Middle frontal gyrus (tissue), 1 donor: ENCODE measurements at regions not wholly inside any gene's neighbourhood (a gene's known extent, or its start where the extent isn't known, plus 50 kb on each side); places are given as distances from the start of the nearest gene placed in this dataset.

Source experiments
- DNase-seq: peaks from one replicate; pipeline ENCODE4 v3.0.0-alpha.2; 2015; ENCODE audit warnings: low spot score; ENCODE audit errors: extremely low spot score

DNA sequence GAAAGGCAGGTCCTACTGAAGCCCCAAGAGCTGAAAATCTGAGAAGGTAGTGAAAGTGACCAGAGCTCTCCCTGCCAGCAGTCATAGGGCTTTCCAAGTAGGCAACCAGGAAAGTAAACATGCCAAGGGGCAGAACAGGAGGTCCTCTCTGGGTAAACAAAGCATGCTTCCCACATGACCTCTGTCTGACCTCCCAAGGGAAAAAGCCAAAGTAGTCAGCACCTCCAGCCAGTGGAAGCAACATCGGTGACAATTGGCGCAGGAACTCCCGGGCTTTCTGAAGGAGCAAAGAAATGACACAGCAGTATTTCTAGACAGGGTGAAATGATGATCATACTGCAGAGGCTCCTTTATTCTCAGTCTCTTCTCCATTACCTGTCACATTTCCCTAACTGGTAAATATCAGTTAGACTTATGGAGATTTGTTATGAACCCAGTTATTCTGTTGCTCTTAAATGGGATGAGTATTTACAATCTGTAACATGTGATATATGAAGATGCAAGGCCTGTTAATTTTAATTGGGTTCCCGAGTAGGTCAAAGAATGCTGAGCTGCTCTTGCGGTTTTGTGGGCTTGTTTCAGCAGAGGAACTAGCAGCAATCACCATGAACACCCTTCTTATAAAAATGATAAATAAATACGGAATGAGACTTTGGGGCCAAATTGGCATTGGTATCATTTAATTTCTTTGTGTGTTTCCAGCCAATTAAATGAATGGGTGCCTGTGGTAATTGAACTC lies 321.0 kb downstream of the RND3 start:
- no peak for DNase-seq

DNA sequence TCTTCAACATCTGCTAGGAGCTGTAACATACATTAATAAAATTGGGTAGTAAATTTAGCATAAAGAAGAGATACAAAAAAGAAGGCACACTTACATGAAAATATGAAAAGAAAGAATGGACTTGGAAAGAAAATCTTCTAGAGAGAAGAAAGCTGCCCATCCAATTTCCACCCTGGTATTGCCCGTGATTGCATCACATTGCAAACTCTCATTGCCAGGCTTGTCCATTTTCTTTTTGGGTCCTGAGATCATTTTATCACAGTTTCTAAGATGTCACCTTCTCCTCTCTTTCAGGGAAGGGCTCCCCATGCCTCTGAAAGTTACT lies 321.5 kb downstream of the RND3 start:
- DNase-seq: no peak

DNA sequence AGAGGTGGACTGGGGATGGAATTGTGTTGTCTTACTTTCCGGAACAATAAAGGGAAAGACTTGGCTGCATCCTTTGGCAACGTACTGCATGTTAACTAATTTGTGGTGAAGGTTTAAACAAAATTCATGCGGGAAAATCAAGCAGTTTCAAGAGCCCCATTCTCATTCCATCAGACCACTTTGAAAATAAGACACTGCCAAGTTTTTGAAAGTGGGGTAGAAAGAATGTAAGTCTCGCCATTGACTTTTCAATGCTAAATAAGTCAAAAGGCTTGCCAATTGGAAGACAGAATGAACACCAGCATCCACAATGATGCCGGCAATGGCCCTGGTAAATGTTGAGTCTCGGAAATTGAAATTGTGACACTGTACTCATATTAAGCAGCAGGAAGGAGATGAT lies 322.0 kb downstream of the RND3 start:
- DNase-seq: no peak

DNA sequence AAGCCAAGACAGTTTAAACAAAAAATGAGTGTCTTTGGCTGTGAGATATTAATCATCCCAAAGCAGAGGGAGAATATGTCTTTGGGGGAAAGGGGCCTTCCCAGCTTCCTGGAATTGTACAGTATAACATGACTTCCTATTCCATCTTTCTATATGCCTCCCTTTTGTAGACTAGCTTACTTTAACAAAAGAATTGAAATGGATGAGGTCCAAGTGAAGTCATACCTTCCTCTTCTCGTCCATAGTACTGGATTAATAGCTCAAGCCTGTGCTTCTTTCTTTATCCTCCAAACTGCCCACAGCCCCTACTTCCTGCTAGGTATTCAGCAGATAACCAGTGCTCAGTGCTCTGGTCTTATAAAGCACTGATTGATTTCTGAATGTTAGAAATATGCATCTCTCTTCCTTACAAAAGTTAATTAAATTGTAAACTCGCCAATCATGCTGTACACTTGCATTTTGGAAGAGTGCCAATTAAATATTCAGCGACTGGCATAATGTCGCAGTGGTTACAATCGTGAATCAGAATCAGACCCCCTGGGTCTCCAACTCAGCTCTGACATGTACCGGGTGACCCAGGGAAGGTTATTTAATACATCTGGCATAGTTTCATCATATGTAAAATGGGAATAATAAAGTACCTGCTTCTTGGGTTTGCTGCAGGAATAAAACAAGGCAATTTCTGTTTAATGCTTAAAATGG lies 325.1 kb downstream of the RND3 start:
- DNase-seq: no peak

DNA sequence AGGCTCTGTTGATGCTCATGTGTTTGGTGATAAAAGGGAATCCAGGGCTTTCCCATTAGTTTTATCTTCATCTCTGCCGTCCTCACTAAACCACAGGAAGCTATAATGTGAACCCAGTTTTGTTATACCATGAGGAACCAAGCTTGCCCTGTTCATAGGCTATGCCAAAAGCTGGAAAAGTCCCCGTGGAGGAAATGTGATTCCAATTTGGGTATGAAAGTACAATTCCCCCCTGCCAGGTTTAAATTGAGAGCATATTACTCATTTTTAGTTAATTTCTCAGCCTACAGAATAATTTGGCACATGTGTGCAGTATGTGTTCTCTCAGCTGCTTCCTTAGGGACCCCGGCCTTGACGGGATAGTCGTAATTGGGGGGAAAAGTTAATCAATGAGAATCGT lies 327.4 kb downstream of the RND3 start:
- no peak for DNase-seq

DNA sequence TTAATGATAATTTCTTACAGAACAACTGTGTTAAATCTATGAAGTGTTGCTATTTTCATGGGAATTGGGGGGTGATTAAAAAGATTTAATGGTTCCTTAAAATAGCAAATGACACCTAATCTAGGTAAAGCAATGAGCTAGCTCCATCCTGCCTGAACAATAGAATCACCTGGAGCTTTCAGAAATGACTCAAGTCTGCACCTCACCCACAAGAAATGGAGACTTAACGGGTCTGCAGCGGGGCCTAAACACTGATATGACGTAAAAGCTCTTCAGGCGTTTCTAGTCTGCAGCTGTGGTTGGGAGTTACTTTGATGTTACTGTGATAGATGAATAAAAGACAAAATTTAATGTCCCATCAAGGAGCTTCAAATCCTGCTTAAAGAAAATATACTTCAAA lies 328.2 kb downstream of the RND3 start:
- DNase-seq: no peak

DNA sequence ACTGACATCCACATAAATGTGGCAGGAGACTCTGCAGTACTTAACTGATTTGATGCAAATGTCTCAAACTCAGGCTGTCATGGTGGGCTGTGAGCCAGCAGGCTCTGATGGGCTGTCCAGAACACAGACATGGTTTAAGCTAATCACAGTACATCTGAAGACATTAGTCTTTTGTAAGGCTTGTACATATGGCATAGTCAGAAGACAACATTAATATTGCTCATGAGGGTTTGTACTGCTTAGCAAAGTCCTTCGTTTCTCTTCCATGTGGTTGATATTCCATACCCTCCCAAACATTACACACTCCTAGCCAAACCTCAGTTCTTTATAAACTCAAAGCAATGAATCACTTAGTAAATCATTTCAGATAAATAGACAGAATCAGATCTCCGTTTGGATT lies 330.6 kb downstream of the RND3 start:
- no peak for DNase-seq

DNA sequence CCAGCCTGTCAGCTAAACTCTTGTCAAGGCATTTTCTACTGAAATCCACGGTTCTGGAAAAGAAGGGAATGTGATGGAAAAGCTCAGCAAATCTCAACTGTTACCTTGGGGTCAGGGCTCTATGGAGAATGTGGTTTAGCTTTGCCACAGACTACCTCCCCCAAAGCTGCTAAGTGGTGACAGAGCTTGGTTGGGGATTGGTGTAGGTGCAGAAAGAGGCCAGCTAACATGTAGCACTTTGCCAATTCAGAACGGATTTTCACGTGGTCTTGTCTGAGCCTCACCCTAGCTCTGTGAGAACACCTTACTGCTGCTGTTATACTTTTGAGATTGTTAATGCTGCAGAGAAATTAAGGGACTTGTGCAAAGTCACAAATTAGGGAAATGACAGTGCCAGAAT lies 331.1 kb downstream of the RND3 start:
- no peak for DNase-seq

DNA sequence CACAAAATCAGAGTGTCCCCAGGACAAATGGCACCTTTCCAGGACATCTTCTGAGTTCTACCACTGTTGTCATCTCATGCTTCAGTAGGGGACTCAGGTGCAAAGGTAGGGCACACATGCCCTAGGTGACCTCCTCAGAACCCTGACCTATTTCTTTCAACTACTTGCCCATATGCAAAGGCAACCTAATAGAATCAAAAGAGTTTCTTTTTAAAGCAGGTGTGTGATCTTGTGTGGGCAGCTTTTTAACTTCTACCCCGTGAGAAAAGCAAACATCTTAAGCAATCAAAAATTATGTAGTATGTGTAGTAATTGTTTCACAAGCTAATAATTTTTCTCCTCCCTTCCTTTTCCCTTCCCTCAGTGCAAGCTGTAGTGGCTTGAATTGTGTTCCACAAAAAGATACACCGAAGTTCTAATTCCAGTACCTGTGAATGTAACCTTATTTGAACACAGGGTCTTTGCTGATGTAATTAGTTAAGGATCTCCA lies 333.1 kb downstream of the RND3 start:
- DNase-seq: no peak

DNA sequence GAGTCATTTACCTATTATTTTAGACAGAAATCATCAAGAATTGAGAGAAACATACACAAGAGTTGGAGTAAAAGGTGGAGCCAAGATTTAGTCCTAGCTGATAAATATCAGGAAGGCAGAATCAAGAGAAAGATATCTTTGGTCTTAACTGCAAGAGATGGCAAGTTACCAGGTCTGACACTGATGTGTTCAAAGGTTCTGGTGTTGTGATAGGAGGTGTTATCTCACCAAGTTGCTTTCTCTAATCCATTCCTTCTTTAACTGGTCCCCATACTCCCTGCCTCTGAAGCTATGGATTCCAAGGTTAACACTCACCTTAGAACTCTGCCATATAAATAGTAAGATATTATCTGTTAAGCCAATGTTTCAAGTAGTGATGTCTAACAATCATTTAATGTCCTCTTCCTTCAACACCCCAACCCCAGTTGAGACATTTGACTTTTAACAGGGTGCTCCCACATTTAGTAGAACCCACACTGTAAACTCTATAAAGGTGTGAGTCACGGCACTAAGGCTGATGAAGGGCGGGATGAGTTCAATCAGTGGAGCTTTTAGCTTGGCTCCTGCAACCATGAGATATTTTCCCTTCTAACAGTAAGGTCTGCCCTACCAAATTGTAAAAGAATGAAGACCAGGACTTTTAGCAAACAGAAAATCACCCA lies 333.7 kb downstream of the RND3 start:
- DNase-seq: no peak

DNA sequence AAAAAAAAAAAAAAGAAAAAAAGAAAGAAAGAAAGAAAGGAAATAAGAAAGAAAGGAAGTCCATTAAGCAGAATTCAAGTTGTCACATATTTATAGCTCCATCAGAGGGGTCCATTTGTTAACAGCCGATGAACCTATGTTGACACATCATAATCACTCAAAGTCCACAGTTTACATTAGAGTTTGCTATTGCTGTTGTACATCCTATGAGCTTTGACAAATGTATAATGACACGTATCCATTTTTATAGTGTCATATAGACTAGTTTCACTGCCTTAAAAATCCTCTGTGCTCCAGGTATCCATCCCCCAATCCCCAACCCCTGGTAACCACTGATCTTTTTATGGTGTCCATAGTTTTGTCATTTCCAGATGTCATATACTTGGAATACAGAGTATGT lies 335.2 kb downstream of the RND3 start:
- no peak for DNase-seq

DNA sequence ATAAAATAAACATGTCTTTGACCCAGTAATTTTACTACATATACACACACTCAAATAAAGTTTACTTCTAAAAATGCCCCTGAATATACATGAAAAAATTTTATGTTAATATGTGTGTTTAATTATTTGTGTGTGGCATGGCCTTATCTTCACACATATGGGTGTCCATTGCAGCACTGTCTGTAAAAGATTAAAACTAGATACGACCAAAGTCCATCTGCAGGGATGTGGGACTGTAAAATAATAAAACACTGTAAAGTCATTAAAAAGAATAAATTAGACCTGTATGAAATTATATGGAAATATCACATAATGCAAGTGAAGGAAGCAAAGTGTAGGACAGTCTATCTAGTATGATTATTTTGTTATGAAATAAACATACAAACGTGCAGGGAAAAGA lies 337.3 kb downstream of the RND3 start:
- no peak for DNase-seq

DNA sequence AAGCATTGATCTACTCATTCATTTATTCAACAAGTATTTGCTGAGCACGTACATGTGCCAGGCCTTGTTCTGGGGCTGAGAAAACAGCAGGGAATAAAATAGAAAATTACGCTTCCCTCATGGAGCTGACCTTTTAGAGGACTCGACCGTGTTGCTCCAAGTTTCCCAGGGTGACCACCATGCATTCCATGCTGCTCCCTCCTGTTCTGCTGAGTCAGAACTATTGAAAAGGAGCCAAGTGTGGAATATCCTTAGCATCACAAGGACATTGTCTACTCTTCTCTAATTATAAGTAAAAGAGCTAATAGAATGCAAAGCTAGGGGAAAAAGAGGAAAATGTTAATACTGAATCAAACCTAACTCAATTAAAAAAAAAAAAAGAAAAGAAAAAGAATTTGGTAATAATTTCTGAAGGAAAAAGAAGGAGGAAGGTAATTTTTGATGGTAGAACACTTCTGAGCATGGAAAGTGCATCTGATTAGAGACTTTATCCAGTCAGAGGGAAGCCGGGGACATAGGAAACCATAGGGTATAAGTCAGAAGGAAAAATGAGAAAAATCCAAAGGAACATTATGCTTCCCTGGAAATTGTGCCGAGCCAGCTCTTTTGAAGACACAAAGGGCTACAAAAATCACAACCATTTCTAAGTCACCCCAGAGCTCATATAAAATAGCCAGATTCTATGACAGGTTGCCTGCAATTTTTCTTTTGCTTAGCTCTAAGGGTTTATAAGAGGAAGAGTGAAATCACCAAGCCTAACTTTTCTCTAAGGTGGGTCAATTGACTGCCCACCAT lies 339.4 kb downstream of the RND3 start:
- DNase-seq: no peak

DNA sequence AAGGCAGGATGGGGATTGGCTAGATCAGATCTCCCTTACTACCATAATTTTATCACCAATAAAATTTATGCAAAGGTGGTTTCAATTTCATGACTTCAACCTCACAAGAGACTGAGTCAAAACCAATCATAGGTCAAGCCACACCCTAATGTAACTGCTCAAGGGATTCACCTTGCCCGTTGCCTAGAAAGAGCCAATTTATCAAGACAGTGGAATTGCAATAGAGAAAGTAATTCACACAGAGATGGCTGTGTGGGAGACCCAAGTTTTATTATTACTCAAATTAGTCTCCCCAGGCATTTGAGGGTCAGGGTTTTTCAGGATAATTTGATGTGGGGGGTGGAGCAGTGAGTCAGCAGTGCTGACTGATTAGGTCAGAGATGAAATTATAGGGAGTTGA lies 340.6 kb downstream of the RND3 start:
- no peak for DNase-seq

DNA sequence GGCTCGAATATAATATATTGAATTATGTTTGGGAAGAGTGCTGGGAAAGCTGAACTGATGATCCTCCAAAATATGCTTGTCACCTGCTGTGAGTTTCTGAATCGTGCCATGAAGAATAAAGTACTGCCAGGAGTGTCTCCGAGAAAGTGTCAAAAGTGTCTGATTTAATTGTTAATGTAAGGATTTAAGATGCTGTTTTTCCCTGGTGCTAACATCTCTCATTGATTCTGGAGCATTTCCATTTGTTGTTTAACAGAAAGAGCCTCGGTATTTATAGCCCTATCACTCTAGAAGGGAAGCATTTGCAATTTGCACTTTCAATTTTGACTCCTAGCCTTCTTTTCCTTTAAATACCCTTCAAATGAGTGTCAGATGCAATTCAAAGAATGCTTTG lies 342.2 kb downstream of the RND3 start:
- no peak for DNase-seq

DNA sequence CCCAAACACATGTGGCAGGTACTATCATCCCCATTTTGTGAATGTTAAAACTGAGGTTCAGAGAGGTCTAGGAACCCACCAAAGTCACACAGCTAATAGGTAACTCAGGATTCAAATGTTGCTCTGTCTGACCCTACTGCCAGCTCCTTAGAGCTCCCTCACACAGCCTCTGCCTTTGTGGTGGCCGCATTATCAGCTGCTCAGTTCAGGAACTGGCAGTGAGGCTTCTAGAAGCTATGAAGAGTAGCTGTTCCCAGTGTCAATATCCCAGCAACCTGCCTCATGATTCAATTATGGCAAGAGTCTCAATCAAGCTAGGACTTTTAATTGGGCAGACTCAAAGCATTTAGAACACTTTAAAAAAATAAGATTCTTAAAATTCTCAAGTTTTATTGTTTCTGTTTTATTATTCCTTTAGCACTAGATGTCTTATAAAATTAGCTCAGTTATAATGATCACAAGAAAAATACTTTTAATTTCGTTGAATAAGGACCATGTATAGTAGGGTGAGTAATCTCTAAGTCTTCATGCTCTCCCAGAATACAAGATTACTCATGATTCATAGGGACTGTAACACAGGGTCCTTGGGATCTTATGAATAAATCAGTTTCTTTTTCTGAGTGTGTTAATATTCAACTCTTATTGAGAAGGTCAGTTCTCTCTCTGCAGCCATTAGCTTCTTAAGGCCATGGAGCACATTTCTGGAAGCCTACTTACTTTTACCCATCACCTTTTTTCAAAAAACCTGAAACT lies 342.7 kb downstream of the RND3 start:
- no peak for DNase-seq

DNA sequence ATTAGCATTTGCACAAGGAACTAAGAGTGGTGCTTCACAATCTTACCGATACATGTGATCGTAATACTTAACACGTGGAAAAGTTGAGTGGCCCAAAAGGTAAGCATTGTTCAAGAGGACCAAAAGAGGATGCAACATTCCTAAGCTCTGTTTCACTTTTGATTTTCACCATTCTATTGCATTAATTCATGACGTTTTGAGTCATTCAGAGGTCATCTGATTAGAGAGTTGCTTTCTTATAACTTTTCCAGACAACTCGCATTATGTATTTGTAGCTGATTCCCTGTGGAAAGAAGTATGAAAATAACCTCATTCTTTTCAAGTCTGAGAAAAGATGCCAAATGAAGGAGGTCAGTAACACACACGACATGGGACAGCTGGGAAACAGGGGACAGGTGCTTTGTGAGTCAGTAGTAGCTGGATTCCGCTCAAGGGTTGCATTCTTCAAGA lies 344.4 kb downstream of the RND3 start:
- no peak for DNase-seq

DNA sequence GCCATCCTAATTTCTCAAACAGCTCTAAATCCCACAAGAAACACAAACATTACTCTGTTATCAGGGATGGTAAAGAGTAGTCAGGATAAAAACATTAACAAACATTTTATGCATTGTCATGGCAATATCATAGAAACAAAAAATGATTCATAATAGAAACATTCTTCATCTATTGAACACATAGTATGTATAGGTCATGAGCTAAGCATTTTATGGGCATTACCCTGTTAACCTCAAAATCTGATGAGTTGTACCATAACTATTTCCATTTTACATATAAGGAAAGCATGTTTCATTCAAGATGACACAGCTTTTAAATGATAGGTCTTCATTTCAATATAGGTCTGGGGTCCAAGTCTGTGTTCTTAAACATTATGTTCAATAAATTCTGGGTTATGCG lies 344.9 kb downstream of the RND3 start:
- DNase-seq: no peak

DNA sequence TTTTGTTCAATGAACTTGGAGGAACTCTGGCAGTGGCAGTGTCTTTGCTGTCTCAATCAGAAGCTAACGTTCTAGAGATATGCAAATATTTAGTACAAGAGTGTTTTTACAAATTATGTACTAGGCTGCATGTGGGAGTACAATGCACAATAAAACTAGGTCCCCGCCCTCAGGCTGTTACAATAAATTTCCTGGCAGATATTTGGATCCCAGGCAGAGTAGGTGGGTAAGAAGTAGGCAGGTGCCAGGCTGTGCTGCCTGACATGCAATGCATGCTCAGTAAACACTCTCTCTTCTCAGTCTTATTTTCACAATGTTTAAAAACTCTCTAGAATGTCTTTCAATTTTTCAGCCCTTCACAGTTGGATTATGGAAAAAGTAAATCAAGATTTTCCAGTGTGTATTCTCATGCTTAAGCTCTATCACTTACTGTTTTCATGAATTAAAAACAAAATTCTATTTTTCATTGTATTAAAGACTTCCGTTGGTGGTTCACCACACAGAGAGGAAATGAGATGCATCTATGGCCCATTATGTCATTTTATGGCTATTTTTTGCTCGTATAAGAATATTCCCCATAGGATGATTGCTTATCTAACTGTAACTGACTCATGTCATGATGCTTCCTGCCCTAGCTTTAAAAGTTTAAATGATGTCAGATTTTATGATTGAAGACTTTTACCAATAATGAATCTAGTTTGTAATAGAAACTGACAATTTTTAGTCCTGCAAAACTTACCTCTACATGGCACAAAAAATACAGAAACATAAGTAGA lies 346.1 kb downstream of the RND3 start:
- no peak for DNase-seq

DNA sequence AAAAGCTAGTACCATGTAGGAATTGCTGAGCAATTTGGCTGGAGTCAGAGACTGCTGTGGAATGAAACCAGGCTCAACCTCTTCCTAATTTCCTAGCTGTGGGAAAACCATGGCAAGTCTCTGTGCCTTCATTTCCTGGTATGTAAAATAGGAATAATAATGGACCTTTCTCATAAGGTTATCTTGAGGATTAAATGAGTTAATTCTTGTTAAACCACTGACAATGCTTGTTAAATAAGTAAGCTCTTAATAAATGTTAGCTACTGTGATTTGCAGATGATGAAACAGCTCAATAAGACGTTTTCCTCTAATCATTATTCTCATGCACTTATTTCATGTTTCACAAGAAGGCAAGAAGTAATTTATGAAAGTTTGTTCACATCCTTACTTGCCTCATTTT lies 346.7 kb downstream of the RND3 start:
- no peak for DNase-seq
